ENCODE measurements at regions not wholly inside any gene's neighbourhood (a gene's known extent, or its start where the extent isn't known, plus 50 kb on each side); places are given as distances from the start of the nearest gene placed in this dataset.

- no peak overlapping the region for H2AFZ ChIP-seq (ENCODE audit: low read depth, low read length)
- no peaks in the 10 kb centered on the region for H3K79me2 ChIP-seq (ENCODE audit: control insufficient read depth, insufficient read depth, low read length)
- intact Hi-C loops (cut with micrococcal nuclease) (no loop called here), dilution Hi-C loops (cut with MboI; ENCODE audit: extremely low pct_ligation_motif_present, low sequenced_read_pairs) (no loop called here)
- no peak overlapping the region for H3K4me3 ChIP-seq (replicated peaks in 1 of 3; ENCODE audit: insufficient read depth in 1 of 3, low read depth in 1 of 3, low read length in 3 of 3)
- no peak overlapping the region for H3K9ac ChIP-seq (replicated peaks; ENCODE audit: extremely low read depth, insufficient read depth, low read length)
- no peaks in the 10 kb centered on the region for H4K20me1 ChIP-seq (replicated peaks; ENCODE audit: control insufficient read depth, extremely low read depth, insufficient read depth, low read length)
- no peaks in the 10 kb centered on the region for H3K9me1 ChIP-seq (replicated peaks; ENCODE audit: control insufficient read depth, extremely low read depth, insufficient read depth, low read length)
- H3K4me2 ChIP-seq (ENCODE audit: insufficient read depth, low read length) = no peak overlapping the region
- H3K4me1 ChIP-seq (ENCODE audit: control insufficient read depth, extremely low read depth, insufficient read depth, low read length) = no peaks in the 10 kb centered on the region
- no TSS peak for BruUV-seq (replicated peaks)
- H3K27me3 ChIP-seq (ENCODE audit: control insufficient read depth in 2 of 2, insufficient read depth in 2 of 2, low read length in 2 of 2) = peaks cover 1 to 3% of the 10 kb centered on the region in 2 experiments
- ChIA-PET CTCF (no interaction called here), POLR2A (no interaction called here)
- TF ChIP-seq CTCF (IDR thresholded peaks at IDR 0.05; ENCODE audit: extremely low read depth in 1 of 2, insufficient read depth in 1 of 2, low read depth in 1 of 2, low read length in 2 of 2) (no peak), MYC (IDR thresholded peaks at IDR 0.05; ENCODE audit: low read depth, low read length) (no peak), POLR2A (IDR thresholded peaks at IDR 0.05; ENCODE audit: low read depth, low read length) (no peak), EZH2 (IDR thresholded peaks at IDR 0.05; ENCODE audit: borderline replicate concordance, low read depth, low read length, severe bottlenecking) (no peak), FOS (IDR thresholded peaks at IDR 0.05; ENCODE audit: borderline replicate concordance, insufficient read depth, low read length) (no peak), JUN (IDR thresholded peaks at IDR 0.05; ENCODE audit: borderline replicate concordance, insufficient read depth, insufficient read length, low read depth) (no peak)
- FAIRE-seq = no peak
- H3K9me3 ChIP-seq (replicated peaks; ENCODE audit: control insufficient read depth, insufficient read depth, low read length) = no peaks in the 10 kb centered on the region
- H3K27ac ChIP-seq (ENCODE audit: insufficient read depth, low read depth, low read length) = no peak overlapping the region
- no peaks in the 10 kb centered on the region for H3K36me3 ChIP-seq (ENCODE audit: control insufficient read depth in 2 of 2, extremely low read depth in 1 of 2, insufficient read depth in 2 of 2, low read length in 2 of 2)
- no peak for DNase-seq (ENCODE audit: low read depth, low spot score)
Observed at GRCh38 chr5:15044521-15044920, 172.9 kb upstream of the ANKH start.

DNA sequence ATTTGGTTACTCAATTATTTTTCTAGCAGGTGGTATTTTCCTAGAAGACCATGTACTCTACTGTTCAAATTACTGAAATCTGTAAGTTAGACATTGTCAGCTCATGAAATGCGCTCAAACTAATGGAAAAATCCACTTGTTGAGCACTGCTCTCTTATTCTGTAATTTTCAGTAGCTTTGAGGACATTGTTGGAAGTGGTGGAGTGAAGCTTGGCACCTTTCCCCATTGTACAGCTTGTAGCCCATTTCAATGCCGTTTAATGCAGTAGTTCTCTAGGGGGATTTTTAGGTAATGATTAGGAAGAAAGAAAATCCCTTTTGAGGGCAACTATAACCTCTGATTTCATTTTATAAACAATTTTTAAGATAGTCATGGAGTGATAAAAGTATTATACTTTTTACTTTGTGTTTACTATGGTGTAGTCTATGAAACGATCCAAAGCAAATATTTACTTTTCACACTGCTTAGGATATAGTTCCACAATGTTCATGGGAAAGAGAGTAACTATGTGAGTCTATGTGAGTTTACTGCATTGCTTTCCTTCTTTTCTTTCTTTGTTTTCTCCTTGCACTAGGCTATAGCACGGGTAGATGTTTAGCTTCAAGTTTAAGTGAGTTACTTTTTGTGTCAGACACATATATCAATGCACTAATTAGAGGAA, 165.8 kb upstream of the ANKH start:
- Histone ChIP-seq H3K4me3 (replicated peaks in 1 of 3; ENCODE audit: insufficient read depth in 1 of 3, low read depth in 1 of 3, low read length in 3 of 3) (no peak overlapping the region), H3K4me1 (ENCODE audit: control insufficient read depth, extremely low read depth, insufficient read depth, low read length) (no peaks in the 10 kb centered on the region), H3K27ac (ENCODE audit: insufficient read depth, low read depth, low read length) (no peak overlapping the region), H4K20me1 (replicated peaks; ENCODE audit: control insufficient read depth, extremely low read depth, insufficient read depth, low read length) (no peaks in the 10 kb centered on the region), H3K27me3 (ENCODE audit: control insufficient read depth in 2 of 2, insufficient read depth in 2 of 2, low read length in 2 of 2) (no peaks in the 10 kb centered on the region), H3K36me3 (ENCODE audit: control insufficient read depth in 2 of 2, extremely low read depth in 1 of 2, insufficient read depth in 2 of 2, low read length in 2 of 2) (no peaks in the 10 kb centered on the region), H3K79me2 (ENCODE audit: control insufficient read depth, insufficient read depth, low read length) (no peaks in the 10 kb centered on the region), H3K9me3 (replicated peaks; ENCODE audit: control insufficient read depth, insufficient read depth, low read length) (no peaks in the 10 kb centered on the region), H2AFZ (ENCODE audit: low read depth, low read length) (no peak overlapping the region), H3K4me2 (ENCODE audit: insufficient read depth, low read length) (no peak overlapping the region), H3K9ac (replicated peaks; ENCODE audit: extremely low read depth, insufficient read depth, low read length) (no peak overlapping the region), H3K9me1 (replicated peaks; ENCODE audit: control insufficient read depth, extremely low read depth, insufficient read depth, low read length) (no peaks in the 10 kb centered on the region)
- intact Hi-C loops (cut with micrococcal nuclease) = no loop called here
- BruUV-seq (replicated peaks) = no TSS peak
- DNase-seq (ENCODE audit: low read depth, low spot score) = no peak
- TF ChIP-seq MYC (IDR thresholded peaks at IDR 0.05; ENCODE audit: low read depth, low read length) (no peak), GATA2 (IDR thresholded peaks at IDR 0.05; ENCODE audit: insufficient read depth, insufficient read length, low read depth, low read length) (no peak), POLR2AphosphoS5 (IDR thresholded peaks at IDR 0.05; ENCODE audit: insufficient read depth, low read depth, low read length) (no peak), CTCF (IDR thresholded peaks at IDR 0.05; ENCODE audit: extremely low read depth in 1 of 2, insufficient read depth in 1 of 2, low read depth in 1 of 2, low read length in 2 of 2) (no peak), FOS (IDR thresholded peaks at IDR 0.05; ENCODE audit: borderline replicate concordance, insufficient read depth, low read length) (no peak), EZH2 (IDR thresholded peaks at IDR 0.05; ENCODE audit: borderline replicate concordance, low read depth, low read length, severe bottlenecking) (no peak), POLR2A (IDR thresholded peaks at IDR 0.05; ENCODE audit: low read depth, low read length) (no peak), JUN (IDR thresholded peaks at IDR 0.05; ENCODE audit: borderline replicate concordance, insufficient read depth, insufficient read length, low read depth) (no peak), MAX (IDR thresholded peaks at IDR 0.05; ENCODE audit: insufficient read depth, insufficient read length) (no peak)
- FAIRE-seq = no peak
- ChIA-PET CTCF (interaction anchor here (1.3 kb wide), 1 partner anchor 34 kb away, joined by 3 read pairs; no protein-coding TSS in a partner anchor), POLR2A (no interaction called here)
- dilution Hi-C loops (cut with MboI; ENCODE audit: extremely low pct_ligation_motif_present, low sequenced_read_pairs) = no loop called here

All from endothelial cell of umbilical vein (primary cell).